GM21737 (cell line): ENCODE measurements at regions not wholly inside any gene's neighbourhood (a gene's known extent, or its start where the extent isn't known, plus 50 kb on each side); places are given as distances from the start of the nearest gene placed in this dataset.

Source experiments
- ATAC-seq: cut with Tn5 transposase; IDR thresholded peaks from one replicate; pipeline ENCODE4 v1.9.1; 2021; ENCODE audit warnings: mild to moderate bottlenecking, moderate library complexity; ENCODE audit not compliant: unreplicated experiment

DNA sequence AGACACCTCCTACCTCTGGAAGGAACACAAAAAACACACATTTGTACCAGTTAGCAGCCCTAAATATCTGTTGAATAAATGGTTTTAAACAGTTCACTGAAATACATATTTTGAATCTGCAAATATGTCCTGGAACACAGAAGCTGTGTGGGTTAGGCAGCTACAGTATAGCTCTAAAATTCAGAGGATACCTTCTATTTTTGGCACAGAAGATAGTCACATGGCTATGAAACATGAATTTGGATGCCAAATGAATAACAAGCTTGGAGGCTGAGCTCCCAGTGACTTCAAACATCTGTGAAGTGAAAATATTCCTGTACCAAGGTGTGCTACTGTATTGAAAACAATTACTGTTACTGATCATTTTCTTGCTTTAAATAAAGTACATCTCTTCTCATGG is 391.5 kb upstream of the ADGRL2 start:
- no peak for ATAC-seq

DNA sequence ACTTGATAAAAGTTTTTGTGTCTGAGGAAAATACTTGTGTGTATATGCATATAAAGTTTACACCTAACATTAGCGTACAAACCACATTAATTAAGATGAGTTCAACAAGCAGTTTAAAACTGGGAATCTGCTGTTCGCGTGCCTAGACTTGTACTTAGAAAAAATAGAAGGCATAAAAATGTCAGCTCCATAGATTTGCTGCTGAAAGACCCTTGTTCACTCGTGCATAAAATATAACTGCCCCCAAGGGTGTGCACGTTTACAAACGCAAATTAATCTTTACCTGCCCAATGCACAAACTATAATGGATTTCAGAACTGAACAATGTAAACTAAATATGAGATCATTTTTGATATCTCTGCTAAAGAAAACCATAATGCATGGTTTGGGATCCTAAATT is 392.3 kb upstream of the ADGRL2 start:
- ATAC-seq, result no peak

DNA sequence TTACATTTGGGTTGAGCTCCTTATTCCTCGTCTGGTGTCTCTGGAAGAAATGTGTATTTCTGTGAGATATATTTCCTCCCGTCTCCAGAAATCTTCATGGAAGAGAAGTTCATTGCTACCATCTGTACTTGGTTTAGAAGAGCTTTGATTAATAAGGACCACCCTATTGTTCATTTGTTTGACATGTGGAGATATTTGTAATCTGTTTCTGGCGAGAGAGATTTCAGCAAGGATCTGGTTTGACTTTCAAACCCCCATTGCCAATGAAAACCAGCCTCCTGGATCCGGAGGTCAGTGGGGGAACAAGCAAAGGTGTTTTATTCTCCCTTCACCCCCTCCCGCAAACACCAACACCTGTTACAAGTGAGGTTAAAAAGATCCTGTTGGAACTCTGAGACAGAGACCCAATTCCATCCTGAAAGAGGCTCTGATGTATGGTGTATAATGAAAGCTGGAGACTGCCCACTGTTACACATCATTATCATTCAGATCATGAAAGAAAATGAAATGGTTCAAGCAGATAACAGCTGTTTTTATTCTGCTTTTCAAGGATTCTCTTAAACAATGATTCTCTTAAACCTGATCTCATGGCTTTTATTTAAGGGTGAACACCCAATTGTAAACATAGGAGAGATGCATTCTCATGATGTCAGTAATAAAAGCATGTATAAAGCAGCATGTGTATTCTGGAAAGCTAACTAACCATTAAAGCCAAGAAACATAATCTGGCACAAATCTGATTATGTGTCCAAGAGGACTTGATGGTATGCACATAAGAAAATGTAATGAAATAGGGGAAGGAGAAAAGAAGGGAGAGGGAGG is 393.5 kb upstream of the ADGRL2 start:
- ATAC-seq, result no peak

DNA sequence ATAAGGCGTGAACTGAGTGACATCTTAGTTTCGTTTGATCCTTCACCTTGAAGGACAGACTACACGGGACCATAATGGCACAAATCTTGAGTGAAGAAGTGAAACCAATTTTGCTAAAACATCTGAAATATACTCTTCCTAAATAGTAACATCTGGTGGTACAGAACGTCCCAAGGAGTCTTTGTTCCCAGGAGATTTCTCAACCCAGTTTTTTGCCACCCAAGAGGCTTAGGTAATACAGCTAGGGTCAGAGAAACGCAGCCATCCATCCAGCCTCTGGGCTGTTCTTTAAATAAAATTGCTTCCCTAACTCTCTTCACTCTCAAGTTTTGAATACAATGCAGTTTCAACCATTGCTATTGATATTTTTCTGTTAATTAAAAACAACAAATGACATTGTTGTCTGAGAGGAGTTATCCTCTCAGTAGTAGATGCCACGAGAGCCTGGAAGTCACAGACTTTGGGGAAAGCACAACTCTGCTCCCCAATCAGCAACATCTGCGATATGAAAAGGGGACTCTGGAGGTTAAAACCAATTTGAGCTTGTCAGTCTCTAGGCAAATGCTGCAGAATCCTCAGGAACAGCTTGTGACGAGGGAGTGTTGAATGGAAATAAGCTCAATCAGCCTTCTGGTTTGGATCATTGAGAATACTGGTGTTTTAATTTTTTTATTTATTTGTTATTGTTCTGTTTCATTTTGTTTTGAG is 394.3 kb upstream of the ADGRL2 start:
- no peak for ATAC-seq

DNA sequence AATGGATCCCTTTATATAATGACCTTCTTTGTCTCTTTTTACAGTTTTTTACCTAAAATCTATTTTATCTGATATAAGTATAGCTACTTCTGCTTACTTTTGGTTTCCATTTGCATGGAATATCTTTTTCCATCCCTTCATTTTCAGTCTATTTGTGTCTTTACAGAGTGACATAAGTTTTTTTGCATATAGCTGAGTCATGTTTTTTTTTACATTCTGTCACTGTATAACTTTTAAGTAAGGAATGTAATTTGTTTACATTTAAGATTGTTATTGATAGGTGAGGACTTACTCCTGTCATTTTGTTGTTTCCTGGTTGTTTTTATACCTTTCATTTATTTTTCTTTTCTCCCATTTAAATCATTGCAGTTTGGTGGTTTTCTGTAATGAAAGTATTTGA is 402.7 kb upstream of the ADGRL2 start:
- no peak for ATAC-seq

GRCh38 chr1:81392526-81393226 is 408.1 kb upstream of the ADGRL2 start:
- no peak for ATAC-seq

DNA sequence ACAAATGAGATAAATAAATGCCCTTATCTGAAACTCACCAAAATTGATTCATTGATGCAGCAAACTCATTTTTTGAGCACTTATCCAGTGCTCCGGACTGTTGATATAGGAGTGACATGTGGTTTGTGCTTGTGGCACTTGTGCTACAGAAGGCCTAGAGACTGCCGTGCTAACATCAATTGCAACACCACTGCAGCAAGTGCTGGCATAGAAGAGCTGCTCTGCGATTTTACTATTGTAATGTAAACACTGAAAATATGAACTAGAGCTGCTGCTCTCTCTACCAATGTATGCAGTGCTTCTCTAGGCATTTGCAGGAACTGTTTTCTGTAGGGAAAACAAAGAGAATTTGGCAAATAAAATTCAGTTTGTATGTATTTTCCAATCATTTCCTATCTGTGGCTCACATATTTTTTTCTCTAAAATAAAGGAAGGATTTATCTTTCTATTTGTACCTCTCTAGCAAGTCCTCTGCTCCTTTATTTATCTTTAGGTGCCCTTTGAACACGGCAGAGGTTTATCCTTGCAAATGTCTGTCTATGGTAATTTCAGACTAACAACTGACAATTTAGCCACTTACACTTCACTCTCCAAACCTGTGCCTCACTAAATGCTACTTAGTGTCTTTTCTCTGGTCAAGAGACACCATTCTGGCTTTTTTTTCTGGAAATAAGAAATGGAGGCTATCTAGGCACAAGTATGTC is 409.5 kb upstream of the ADGRL2 start:
- ATAC-seq, result no peak

DNA sequence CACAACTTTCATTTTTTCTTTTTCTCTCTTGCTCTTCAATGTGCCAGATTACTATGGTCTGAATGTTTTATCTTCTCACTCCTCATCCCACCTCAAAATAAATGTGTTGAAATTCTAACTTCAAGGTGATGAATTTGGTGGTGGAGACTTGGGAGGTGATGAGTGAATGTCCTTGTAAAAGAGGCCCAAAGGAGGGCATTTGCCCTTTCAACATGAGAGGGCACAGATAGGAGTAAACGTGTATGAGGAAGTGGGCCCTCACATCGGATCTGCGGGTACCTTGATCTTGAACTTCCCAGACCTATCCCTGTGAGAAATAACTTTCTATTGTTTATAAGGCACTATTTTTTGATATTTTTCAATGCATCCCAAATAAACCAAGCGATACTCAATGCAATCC is 412.3 kb upstream of the ADGRL2 start:
- no peak for ATAC-seq

DNA sequence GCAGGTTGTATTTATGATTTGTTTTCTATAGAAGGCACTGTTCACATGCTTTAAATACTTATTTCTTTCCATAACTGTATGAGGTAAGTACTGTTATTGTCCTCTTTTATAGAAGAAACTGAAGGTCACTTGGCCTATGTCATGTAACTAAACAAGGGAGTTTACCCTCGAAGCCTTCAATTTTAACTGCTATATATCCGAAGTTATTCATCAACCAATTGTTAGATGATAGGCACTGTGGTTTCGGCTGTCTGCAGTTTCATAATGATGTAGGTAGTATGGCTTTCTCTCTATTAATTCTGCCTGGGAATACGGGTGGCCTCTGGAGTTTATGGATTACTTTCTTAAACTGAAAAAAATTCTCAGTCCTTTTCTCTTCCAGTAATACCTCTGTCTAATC is 413.3 kb upstream of the ADGRL2 start:
- ATAC-seq, result no peak

GRCh38 chr1:81382561-81382960 is 418.2 kb upstream of the ADGRL2 start:
- ATAC-seq, result no peak

DNA sequence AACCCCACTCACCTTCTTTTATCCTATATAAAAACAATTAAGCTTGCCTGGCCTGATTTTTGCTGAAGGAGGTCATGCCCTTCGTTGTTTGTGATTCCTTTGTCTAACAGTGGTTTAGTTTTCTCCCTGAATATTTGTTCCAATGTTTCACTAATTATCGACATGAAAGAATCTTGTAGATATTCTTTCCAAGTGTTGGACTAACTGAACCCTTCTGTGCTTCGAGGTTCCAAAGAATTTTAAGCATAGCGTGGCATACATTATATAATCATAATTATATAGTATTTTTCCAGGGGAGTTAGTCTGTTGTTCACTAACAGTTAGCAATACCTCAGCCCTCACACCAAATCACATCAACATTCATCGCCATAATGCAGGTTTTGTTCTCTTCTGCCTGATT is 418.9 kb upstream of the ADGRL2 start:
- no peak for ATAC-seq

- no peak for ATAC-seq
Observed at GRCh38 chr1:81380436-81380835, 420.3 kb upstream of the ADGRL2 start.

DNA sequence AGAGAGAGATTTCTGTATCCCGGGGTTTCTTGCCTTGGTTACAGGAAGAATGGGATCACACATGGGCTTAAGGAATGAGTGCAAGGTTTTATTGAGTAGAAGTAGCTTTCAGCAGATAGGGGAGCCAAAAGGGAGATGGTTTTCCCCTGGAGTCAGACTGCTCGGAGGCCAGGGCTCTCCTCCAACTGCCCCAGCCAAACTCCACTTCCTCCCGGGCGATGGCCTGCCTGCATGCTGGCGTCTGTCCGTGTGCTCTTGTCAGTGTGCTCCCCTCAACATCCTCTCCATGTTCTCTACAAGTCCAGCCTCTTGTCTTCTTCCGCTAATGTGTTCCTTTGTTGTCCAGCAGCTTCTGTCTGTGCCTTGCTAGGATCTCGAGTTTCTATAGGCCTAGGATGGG is 421.3 kb upstream of the ADGRL2 start:
- no peak for ATAC-seq

DNA sequence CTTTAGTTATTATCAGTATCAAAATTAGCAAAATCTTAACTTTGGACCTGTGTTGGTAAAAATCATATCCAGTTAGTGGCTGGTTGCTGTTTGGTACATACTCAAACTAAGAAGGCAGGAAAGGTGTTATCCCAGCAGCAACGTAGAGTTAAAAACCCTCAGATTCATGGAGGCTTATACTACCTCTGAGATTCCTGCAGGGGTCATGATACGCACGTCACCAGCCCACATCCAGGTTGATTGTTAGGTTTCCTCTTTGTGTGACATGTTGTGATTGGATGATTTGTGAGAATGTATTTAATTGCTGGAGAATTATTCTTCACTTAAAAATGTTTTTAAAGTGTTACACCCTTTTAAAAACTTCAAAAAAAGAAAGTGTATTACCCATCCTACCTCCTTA is 423.3 kb upstream of the ADGRL2 start:
- no peak for ATAC-seq

DNA sequence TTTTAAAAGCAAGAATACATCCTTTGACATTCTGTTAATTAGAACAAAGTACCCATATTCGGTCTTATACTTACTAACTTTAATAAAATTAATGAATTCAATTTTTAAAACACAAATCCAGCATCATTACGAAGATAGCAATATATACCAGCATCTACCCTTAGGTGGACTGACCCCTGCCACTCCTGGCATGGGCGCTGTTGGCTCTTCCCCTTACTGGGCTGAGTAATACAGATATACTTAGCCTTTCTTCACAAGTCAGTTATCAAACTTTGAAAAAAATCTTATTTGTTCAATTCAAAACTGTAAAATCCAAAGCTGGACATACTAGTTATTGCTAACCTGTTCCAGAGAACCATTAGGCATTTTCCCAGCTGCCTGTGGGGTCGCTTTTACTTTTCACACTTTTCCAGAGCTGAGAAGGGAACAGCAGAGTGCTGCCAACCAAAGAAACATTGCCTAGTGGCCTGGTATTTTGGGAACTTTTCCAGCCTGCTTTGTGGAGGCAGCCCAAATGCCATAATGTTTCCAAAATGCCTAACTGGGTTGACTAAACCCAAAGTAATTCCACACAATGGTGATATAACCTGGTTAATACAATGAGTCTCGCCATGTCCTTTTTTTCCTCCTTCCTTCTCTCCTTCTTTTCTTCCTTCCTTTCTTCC is 424.7 kb upstream of the ADGRL2 start:
- no peak for ATAC-seq

DNA sequence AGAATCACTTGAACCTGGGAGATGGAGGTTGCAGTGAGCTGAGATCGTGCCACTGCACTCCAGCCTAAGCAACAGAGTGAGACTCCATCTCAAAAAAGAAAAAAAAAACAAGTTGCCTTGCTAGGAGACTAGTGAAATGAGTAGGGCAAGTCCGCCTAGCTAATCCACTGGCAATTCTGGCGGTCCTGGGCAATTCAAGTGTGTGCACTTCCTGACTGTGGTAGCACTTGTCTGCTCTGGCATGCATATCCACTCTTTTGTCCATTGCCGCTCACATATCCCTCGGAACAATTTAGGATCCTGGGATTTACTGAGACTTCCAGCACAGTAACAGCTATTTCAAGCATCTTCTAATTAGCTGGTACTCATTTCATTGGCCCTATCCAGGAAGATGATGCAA is 426.3 kb upstream of the ADGRL2 start:
- no peak for ATAC-seq

GRCh38 chr1:81371864-81372263 is 428.9 kb upstream of the ADGRL2 start:
- no peak for ATAC-seq

DNA sequence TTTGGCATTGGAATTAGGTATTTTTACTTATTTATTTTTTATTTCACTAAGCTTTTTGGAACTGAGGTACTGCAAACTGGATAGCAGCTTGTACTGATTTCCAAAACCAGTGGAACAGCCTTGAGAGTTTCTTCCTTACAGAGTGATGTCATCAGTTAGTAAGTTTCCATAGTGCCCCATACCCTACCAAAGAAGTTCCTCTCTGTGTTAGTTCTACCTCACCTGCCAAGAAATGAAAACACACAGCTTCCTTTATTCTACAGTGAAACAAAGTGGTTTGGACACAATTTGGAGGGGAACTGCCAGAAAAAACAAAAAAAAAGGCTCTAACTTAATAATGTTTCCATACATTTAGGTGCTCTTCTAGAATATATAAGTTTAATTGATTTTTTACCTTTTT is 430.9 kb upstream of the ADGRL2 start:
- ATAC-seq, result no peak

DNA sequence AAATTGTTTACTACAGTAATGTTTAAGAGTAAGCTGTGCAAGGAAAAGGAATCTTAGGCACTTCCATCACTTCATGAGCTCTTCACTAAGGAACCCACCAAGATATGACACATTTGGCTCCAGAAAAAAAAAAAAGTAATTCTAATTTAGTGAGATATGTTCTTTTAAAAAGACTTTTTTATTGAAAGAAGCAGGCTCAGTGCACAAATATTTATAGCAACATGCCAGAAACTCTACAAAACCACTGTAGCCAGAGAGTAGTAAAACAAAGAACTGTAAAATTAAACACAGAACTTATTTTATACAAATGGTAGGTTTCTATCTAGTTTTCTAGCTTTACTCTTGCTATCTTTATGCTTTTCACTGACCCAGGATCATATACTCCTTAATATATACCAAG is 434.6 kb upstream of the ADGRL2 start:
- ATAC-seq, result no peak

DNA sequence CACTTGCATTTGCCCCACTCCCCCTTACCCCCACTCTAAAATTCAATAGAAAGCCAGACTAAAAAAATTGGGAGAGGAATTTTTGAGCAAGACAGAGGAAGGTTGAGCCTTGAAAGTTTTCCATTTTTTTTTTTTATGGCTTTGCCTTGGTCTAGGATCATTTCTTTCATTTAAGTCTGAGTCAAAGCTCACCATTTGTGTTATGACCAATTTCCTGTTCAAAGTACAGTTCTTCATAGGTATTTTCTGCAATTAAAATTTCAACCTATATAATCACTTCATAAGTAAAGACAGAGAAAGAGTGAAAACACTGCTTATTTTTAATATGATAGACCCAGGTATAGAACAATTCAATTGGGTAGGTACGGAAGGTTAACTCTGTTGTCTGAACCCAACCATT is 436.6 kb upstream of the ADGRL2 start:
- no peak for ATAC-seq

DNA sequence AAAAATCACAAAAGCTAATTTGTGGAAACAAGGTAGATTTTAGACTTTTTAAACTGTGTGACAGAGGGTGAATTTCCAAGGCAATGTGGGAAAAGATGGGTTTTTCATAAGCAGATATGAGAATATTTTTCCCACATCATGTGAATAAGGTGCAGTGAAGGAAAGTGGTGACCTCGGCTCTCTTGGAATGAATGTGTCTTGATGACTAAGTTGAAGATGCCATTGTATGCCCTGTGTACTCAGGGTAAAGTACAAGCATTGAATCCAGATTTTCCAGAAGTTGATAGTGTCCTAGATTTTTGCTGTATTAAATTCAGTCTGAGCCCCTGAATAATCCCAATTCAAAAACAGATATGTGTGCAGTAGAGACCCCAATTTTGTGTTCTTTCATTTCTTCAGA is 442.6 kb upstream of the ADGRL2 start:
- no peak for ATAC-seq
